Endothelial cell of umbilical vein (primary cell): ENCODE measurements at regions not wholly inside any gene's neighbourhood (a gene's known extent, or its start where the extent isn't known, plus 50 kb on each side); places are given as distances from the start of the nearest gene placed in this dataset.

Experiments
- BruUV-seq: library from RNA; stranded (reverse); fragments of 400-500 nt; replicated peaks from 2 replicates; lab custom pipeline; 2021; lab: Mats Ljungman, UMichigan
- CTCF ChIA-PET: fragments of 300-600, 350-600 bp; sonication (Branson Sonifier 250); formaldehyde crosslinking; loops from one replicate; lab custom pipeline; 2021; ENCODE audit warnings: antibody characterized with exemption, inconsistent platforms; lab: Charles Lee
- POLR2A ChIA-PET: fragments of 300-600, 350-600 bp; sonication (Branson Sonifier 250); formaldehyde crosslinking; loops from one replicate; lab custom pipeline; 2021; ENCODE audit warnings: antibody characterized with exemption, inconsistent platforms; lab: Charles Lee
- DNase-seq: peaks from one replicate; pipeline ENCODE4 v3.0.0-alpha.2; 2011; ENCODE audit warnings: low read depth, low spot score
- FAIRE-seq: peaks from 2 replicates; lab custom pipeline; 2011; peaks lifted over from hg19 to GRCh38; lab: Jason Lieb, UNC
- H2AFZ ChIP-seq: 2 replicates; pipeline ENCODE4 v1.6.0; 2012; ENCODE audit warnings: low read depth, low read length, control low read depth, inconsistent platforms
- H3K27ac ChIP-seq: 2 replicates; pipeline ENCODE4 v1.5.1; 2011; ENCODE audit warnings: low read depth, mild to moderate bottlenecking, control low read depth, low read length, moderate library complexity; ENCODE audit not compliant: insufficient read depth
- H3K27me3 ChIP-seq, 2 experiments: 2 replicates each; pipeline versions ENCODE4 v1.6.0 to v1.6.1; 2011; ENCODE audit warnings: low read length in 2 of 2, mixed read lengths in 1 of 2; ENCODE audit not compliant: control insufficient read depth in 2 of 2, insufficient read depth in 2 of 2
- H3K36me3 ChIP-seq, 2 experiments: 2 replicates in 1 of 2; 3 replicates in 1 of 2; pipeline ENCODE4 v1.5.1; 2011; ENCODE audit warnings: low read length in 2 of 2, mild to moderate bottlenecking in 1 of 2, moderate library complexity in 1 of 2; ENCODE audit not compliant: control insufficient read depth in 2 of 2, insufficient read depth in 2 of 2; ENCODE audit errors: extremely low read depth in 1 of 2
- H3K4me1 ChIP-seq: 3 replicates; pipeline ENCODE4 v1.5.1; 2011; ENCODE audit warnings: mild to moderate bottlenecking, low read length; ENCODE audit not compliant: control insufficient read depth, insufficient read depth; ENCODE audit errors: extremely low read depth
- H3K4me2 ChIP-seq: 2 replicates; pipeline ENCODE4 v1.6.1; 2011; ENCODE audit warnings: low read length, control low read depth, mixed read lengths; ENCODE audit not compliant: insufficient read depth
- H3K4me3 ChIP-seq, 3 experiments: fragments of 200-600 bp in 1 of 3; sonication (generic), shearing (Covaris generic) in 1 of 3; replicated peaks in 1 of 3; 2 replicates each; pipeline ENCODE4 v1.5.1; 2011 to 2016; ENCODE audit warnings: control low read depth in 3 of 3, low read length in 3 of 3, mild to moderate bottlenecking in 2 of 3, inconsistent platforms in 1 of 3, low read depth in 1 of 3, moderate library complexity in 1 of 3; ENCODE audit not compliant: insufficient read depth in 1 of 3
- H3K79me2 ChIP-seq: 2 replicates; pipeline ENCODE4 v1.6.0; 2012; ENCODE audit warnings: low read length, inconsistent platforms; ENCODE audit not compliant: control insufficient read depth, insufficient read depth
- H3K9ac ChIP-seq: replicated peaks from 2 replicates; pipeline ENCODE3; 2011; ENCODE audit warnings: low read length, control low read depth; ENCODE audit not compliant: insufficient read depth; ENCODE audit errors: extremely low read depth
- H3K9me1 ChIP-seq: replicated peaks from 3 replicates; pipeline ENCODE4 v1.6.0; 2011; ENCODE audit warnings: mild to moderate bottlenecking, low read length; ENCODE audit not compliant: control insufficient read depth, insufficient read depth; ENCODE audit errors: extremely low read depth
- H3K9me3 ChIP-seq: replicated peaks from 2 replicates; pipeline ENCODE4 v1.5.1; 2012; ENCODE audit warnings: low read length, inconsistent platforms; ENCODE audit not compliant: control insufficient read depth, insufficient read depth
- H4K20me1 ChIP-seq: replicated peaks from 2 replicates; pipeline ENCODE3; 2011; ENCODE audit warnings: mild to moderate bottlenecking, low read length; ENCODE audit not compliant: control insufficient read depth, insufficient read depth; ENCODE audit errors: extremely low read depth
- CTCF ChIP-seq, 2 donors: IDR thresholded peaks; 1 replicate in 1 of 2; 2 replicates in 1 of 2; pipeline ENCODE4 v1.5.1; 2011; ENCODE audit warnings: low read length in 2 of 2, mild to moderate bottlenecking in 2 of 2, moderate library complexity in 2 of 2, control low read depth in 1 of 2, inconsistent platforms in 1 of 2, low read depth in 1 of 2; ENCODE audit not compliant: insufficient read depth in 1 of 2; ENCODE audit errors: extremely low read depth in 1 of 2
- EZH2 ChIP-seq: IDR thresholded peaks from 2 replicates; pipeline ENCODE4 v1.6.1; 2012; ENCODE audit warnings: borderline replicate concordance, low read depth, mild to moderate bottlenecking, moderate library complexity, low read length, inconsistent platforms; ENCODE audit not compliant: severe bottlenecking
- FOS ChIP-seq: IDR thresholded peaks from 2 replicates; pipeline ENCODE4 v1.6.1; 2011; ENCODE audit warnings: mild to moderate bottlenecking, low read length, moderate library complexity, borderline replicate concordance; ENCODE audit not compliant: insufficient read depth
- GATA2 ChIP-seq: IDR thresholded peaks from 2 replicates; pipeline ENCODE4 v1.7.0; 2011; ENCODE audit warnings: low read depth, mild to moderate bottlenecking, moderate library complexity, mixed read lengths, low read length; ENCODE audit not compliant: insufficient read length, insufficient read depth
- JUN ChIP-seq: IDR thresholded peaks from 2 replicates; pipeline ENCODE4 v1.6.1; 2011; ENCODE audit warnings: borderline replicate concordance, low read depth; ENCODE audit not compliant: insufficient read length, insufficient read depth
- MYC ChIP-seq: IDR thresholded peaks from one replicate; pipeline ENCODE4 v1.6.1; 2011; ENCODE audit warnings: mild to moderate bottlenecking, low read depth, low read length
- POLR2A ChIP-seq: IDR thresholded peaks from 2 replicates; pipeline ENCODE4 v1.6.1; 2012; ENCODE audit warnings: low read depth, mild to moderate bottlenecking, control low read depth, low read length
- POLR2AphosphoS5 ChIP-seq: IDR thresholded peaks from 2 replicates; pipeline ENCODE4 v1.6.1; 2012; ENCODE audit warnings: low read depth, mild to moderate bottlenecking, control low read depth, low read length, moderate library complexity; ENCODE audit not compliant: insufficient read depth
- dilution Hi-C: fragments of 300-500 bp; cut with MboI; formaldehyde crosslinking; loops from one replicate; pipeline ENCODE4 v1.15.0; 2019; ENCODE audit warnings: low sequenced_read_pairs; ENCODE audit not compliant: extremely low pct_ligation_motif_present
- intact Hi-C: fragments of 100-400 bp; cut with micrococcal nuclease; formaldehyde crosslinking; loops from one replicate; pipeline ENCODE4 v1.10.0; 2022

GRCh38 chr4:174012886-174013259 lies 270.6 kb downstream of the FBXO8 start:
- ChIA-PET CTCF (no interaction called here), POLR2A (no interaction called here)
- Histone ChIP-seq H3K27ac (no peak overlapping the region), H3K4me1 (no peaks in the 10 kb centered on the region), H3K79me2 (no peaks in the 10 kb centered on the region), H2AFZ (no peak overlapping the region), H3K9me1 (no peaks in the 10 kb centered on the region), H3K36me3 (no peaks in the 10 kb centered on the region), H3K4me2 (no peak overlapping the region), H4K20me1 (no peaks in the 10 kb centered on the region), H3K9me3 (no peaks in the 10 kb centered on the region), H3K9ac (no peak overlapping the region), H3K27me3 (no peaks in the 10 kb centered on the region), H3K4me3 (no peak overlapping the region)
- dilution Hi-C loops, result no loop called here
- intact Hi-C loops, result no loop called here
- no peak for TF ChIP-seq FOS
- no peak for TF ChIP-seq EZH2
- TF ChIP-seq POLR2AphosphoS5, result no peak
- no peak for TF ChIP-seq POLR2A
- no peak for TF ChIP-seq GATA2
- no peak for TF ChIP-seq JUN
- no peak for TF ChIP-seq MYC
- TF ChIP-seq CTCF (IDR thresholded peaks at IDR 0.05; ENCODE audit: extremely low read depth in 1 of 2, insufficient read depth in 1 of 2, low read depth in 1 of 2, low read length in 2 of 2), result no peak
- BruUV-seq, result no TSS peak
- FAIRE-seq (no peak), DNase-seq (no peak)
